Skeletal muscle cell (primary cell): ENCODE measurements at regions not wholly inside any gene's neighbourhood (a gene's known extent, or its start where the extent isn't known, plus 50 kb on each side); places are given as distances from the start of the nearest gene placed in this dataset.

Experiments used
- DNase-seq: peaks from one replicate; pipeline ENCODE4 v3.0.0-alpha.2; 2010; ENCODE audit warnings: low read depth
- H3K4me3 ChIP-seq: 2 replicates; pipeline ENCODE4 v1.5.1; 2011; ENCODE audit warnings: low read depth, mild to moderate bottlenecking, control low read depth, low read length, moderate library complexity

DNA sequence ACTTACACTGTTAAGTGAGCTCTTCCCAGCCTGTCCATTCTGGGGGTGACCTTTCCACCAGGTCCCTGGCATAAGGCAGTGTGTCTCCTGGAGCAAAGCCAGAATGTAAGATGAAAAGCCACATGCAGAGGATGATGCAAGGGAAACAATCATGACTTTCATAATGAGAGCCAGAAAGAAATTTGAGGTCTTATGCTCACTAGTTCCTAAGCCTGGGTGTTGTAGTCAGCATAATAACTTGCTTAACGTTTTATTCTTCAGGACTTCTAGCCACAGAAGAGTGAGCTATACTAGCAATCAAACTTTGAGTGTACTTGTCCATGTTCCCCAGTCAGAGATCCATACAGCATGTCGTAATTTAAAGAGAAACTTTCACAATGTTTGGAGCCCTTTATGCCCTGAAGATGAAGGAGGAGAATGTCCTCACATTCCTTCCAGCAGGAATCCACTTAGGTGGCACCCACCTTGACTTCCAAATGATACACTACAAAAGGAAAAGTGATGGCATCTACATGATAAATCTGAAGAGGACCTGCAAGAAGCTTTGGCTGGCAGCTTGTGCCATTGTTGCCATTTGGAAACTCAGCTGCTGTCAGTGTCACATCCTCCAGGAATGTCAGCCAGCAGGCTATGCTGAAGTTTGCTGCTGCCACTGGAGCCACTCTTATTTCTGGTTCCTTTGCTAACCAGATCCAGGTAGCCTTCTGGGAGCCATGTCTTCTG, 60.5 kb upstream of the FOXD3 start:
- DNase-seq = no peak
- H3K4me3 ChIP-seq = no peak overlapping the region

DNA sequence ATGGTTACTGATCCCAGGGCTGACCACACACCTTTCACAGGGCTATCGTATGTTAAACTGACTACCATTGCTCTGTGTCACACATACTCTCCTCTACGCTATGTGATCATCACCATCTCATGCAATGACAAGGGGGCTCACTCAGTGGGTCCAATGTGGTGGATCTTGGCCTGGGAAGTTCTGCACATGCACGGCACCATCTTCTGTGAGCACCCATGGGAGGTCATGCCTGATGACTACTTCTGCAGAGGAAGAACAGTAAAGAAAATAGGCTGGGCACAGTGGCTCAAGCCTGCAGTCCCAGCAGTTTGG, 60.0 kb upstream of the FOXD3 start:
- DNase-seq = no peak
- H3K4me3 ChIP-seq = no peak overlapping the region

DNA sequence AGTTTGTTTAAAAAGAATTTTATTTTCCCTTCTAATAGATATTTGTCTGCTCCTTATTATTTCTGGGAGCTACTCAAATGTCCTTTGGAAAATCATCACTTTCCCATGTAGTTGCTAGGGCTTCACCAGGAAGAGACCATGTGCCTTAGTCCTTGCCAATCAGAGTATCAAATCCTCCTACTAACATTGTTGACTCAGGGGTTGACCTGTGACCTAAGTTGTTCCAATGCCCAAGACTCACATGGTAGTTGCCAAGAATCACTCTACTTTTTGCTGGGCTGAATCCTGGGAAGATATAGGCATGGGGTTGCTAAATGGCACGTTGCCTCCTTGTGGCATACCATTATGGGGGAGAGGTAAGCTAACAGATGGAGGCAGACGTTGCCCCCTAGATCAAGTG, 58.2 kb upstream of the FOXD3 start:
- no peak for DNase-seq
- no peak overlapping the region for H3K4me3 ChIP-seq

DNA sequence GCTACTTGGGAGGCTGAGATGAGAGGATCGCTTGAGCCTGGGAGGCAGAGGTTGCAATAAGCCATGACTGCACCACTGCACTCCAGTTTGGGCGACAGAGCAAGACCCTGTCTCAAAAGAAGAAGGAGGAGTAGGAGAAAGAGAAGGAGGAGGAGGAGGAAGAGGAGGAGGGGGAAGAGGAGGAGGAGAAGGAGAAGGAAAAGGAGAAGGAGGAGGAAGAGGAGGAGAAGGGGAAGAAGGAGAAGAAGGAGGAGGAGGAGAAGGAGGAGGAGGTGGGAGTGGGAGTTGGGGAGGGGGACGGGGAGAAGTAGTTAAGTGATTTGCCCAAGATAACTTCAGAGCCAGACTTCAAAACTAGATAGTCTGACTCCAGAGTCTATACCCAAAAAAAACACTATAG, 55.5 kb upstream of the FOXD3 start:
- DNase-seq = no peak
- no peak overlapping the region for H3K4me3 ChIP-seq

DNA sequence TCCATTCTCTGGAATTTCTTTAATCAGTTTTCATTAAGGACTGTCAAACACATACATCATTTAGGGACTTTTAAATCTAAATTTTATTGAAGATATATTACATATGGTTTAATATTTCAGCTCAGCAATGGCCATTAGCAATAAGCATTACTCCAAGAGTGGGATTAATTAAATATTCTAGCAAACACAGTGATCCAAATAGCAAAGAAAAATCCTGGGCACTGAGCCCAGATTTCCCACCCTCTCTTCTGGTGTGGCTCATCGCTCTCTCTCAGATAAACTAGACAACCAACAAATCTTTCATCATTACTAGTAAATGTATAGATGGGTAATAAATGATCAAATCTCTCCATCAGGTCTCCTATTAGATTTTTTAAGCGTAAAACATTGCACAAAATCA, 53.5 kb upstream of the FOXD3 start:
- H3K4me3 ChIP-seq = no peak overlapping the region
- no peak for DNase-seq

DNA sequence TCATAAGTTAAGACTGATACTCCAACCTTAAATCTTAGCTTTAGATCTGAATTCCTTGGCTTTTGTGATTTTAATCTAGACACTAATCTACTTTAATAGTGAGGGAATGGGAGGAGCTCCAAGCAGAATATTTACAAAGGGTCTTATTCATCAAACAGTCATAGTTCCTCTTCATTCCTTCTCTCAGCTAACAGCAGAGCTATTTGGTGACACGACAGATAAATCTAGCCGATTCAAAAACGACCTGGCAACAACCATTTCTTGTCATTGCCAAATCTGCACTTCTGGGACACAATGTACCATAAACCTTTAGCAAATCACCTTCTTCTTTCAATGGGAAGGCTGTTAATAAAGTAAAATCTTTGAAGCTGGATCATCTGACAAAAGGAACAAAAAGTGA, 52.8 kb upstream of the FOXD3 start:
- H3K4me3 ChIP-seq = no peak overlapping the region
- no peak for DNase-seq
